ENCODE measurements at regions not wholly inside any gene's neighbourhood (a gene's known extent, or its start where the extent isn't known, plus 50 kb on each side); places are given as distances from the start of the nearest gene placed in this dataset.

- TF ChIP-seq CTCF (IDR thresholded peaks at IDR 0.05 in 4 of 5, conservative IDR thresholded peaks at IDR 0.05 in 1 of 5) (no peak), POLR2A (IDR thresholded peaks at IDR 0.05) (no peak)
- H3K27ac ChIP-seq = no peak overlapping the region
- H3K27me3 ChIP-seq = no peaks in the 10 kb centered on the region
- H3K4me1 ChIP-seq = no peaks in the 10 kb centered on the region
- no peak for DNase-seq
- no peak overlapping the region for H3K4me3 ChIP-seq
- H3K9me3 ChIP-seq = no peaks in the 10 kb centered on the region
- H3K36me3 ChIP-seq = no peaks in the 10 kb centered on the region
- no peak for ATAC-seq
- intact Hi-C loops (cut with DNase I; ENCODE audit: low total_unique reads) = no loop called here
- in situ Hi-C loops (cut with MboI; ENCODE audit: low sequenced_read_pairs in 4 of 4) = no loop called here
Observed at GRCh38 chr15:38853608-38854007, 289.0 kb upstream of the RASGRP1 start.

GRCh38 chr15:38854506-38854905, 289.9 kb upstream of the RASGRP1 start:
- in situ Hi-C loops (cut with MboI; ENCODE audit: low sequenced_read_pairs in 4 of 4) (no loop called here), intact Hi-C loops (cut with DNase I; ENCODE audit: low total_unique reads) (no loop called here)
- H3K9me3 ChIP-seq = no peaks in the 10 kb centered on the region
- DNase-seq = no peak
- H3K4me1 ChIP-seq = no peaks in the 10 kb centered on the region
- no peak for TF ChIP-seq POLR2A (IDR thresholded peaks at IDR 0.05)
- no peak for TF ChIP-seq CTCF (IDR thresholded peaks at IDR 0.05 in 4 of 5, conservative IDR thresholded peaks at IDR 0.05 in 1 of 5)
- no peak overlapping the region for H3K27ac ChIP-seq
- H3K36me3 ChIP-seq = no peaks in the 10 kb centered on the region
- H3K4me3 ChIP-seq = no peak overlapping the region
- no peak for ATAC-seq
- H3K27me3 ChIP-seq = no peaks in the 10 kb centered on the region

GRCh38 chr15:38857814-38858213, 293.2 kb upstream of the RASGRP1 start:
- TF ChIP-seq POLR2A (IDR thresholded peaks at IDR 0.05) = no peak
- no peak for TF ChIP-seq CTCF (IDR thresholded peaks at IDR 0.05 in 4 of 5, conservative IDR thresholded peaks at IDR 0.05 in 1 of 5)
- no peak overlapping the region for H3K4me3 ChIP-seq
- no peak for ATAC-seq
- H3K27ac ChIP-seq = no peak overlapping the region
- H3K27me3 ChIP-seq = no peaks in the 10 kb centered on the region
- no peak for DNase-seq
- H3K9me3 ChIP-seq = no peaks in the 10 kb centered on the region
- intact Hi-C loops (cut with DNase I; ENCODE audit: low total_unique reads) (no loop called here), in situ Hi-C loops (cut with MboI; ENCODE audit: low sequenced_read_pairs in 4 of 4) (no loop called here)
- no peaks in the 10 kb centered on the region for H3K4me1 ChIP-seq
- H3K36me3 ChIP-seq = no peaks in the 10 kb centered on the region

GRCh38 chr15:38859574-38859973, 295.0 kb upstream of the RASGRP1 start:
- Histone ChIP-seq H3K9me3 (no peaks in the 10 kb centered on the region), H3K4me1 (peaks cover 0 to 2% of the 10 kb centered on the region in 2 donors), H3K36me3 (no peaks in the 10 kb centered on the region), H3K27ac (no peak overlapping the region), H3K4me3 (no peak overlapping the region), H3K27me3 (no peaks in the 10 kb centered on the region)
- intact Hi-C loops (cut with DNase I; ENCODE audit: low total_unique reads) (no loop called here), in situ Hi-C loops (cut with MboI; ENCODE audit: low sequenced_read_pairs in 4 of 4) (no loop called here)
- no peak for DNase-seq
- no peak for ATAC-seq
- TF ChIP-seq CTCF (IDR thresholded peaks at IDR 0.05 in 4 of 5, conservative IDR thresholded peaks at IDR 0.05 in 1 of 5) (no peak), POLR2A (IDR thresholded peaks at IDR 0.05) (no peak)

GRCh38 chr15:38860253-38860652, 295.6 kb upstream of the RASGRP1 start:
- no peak for DNase-seq
- no peak for ATAC-seq
- peaks cover 0 to 2% of the 10 kb centered on the region in 2 donors for H3K4me1 ChIP-seq
- intact Hi-C loops (cut with DNase I; ENCODE audit: low total_unique reads) = loop anchor here (10.0 kb wide), 1 partner anchor 135 kb away; no protein-coding TSS in a partner anchor
- H3K27me3 ChIP-seq = no peaks in the 10 kb centered on the region
- no peak overlapping the region for H3K4me3 ChIP-seq
- no peak overlapping the region for H3K27ac ChIP-seq
- in situ Hi-C loops (cut with MboI; ENCODE audit: low sequenced_read_pairs in 4 of 4) = no loop called here
- TF ChIP-seq CTCF (IDR thresholded peaks at IDR 0.05 in 4 of 5, conservative IDR thresholded peaks at IDR 0.05 in 1 of 5) (no peak), POLR2A (IDR thresholded peaks at IDR 0.05) (no peak)
- H3K9me3 ChIP-seq = no peaks in the 10 kb centered on the region
- no peaks in the 10 kb centered on the region for H3K36me3 ChIP-seq
